WTC11 (cell line): ENCODE measurements at regions not wholly inside any gene's neighbourhood (a gene's known extent, or its start where the extent isn't known, plus 50 kb on each side); places are given as distances from the start of the nearest gene placed in this dataset.

ENCODE experiments used
- ATAC-seq: fragments of 200-7000 bp; cut with Tn5 transposase; 2 replicates; pipeline ENCODE4 v1.10.0; 2021; ENCODE audit warnings: mild to moderate bottlenecking, moderate library complexity
- CTCF ChIA-PET: fragments of 300-600 bp; sonication (Branson Sonifier 250); formaldehyde crosslinking; loops from one replicate; lab custom pipeline; 2021; ENCODE audit warnings: antibody characterized with exemption; lab: Charles Lee
- POLR2A ChIA-PET: fragments of 350-600 bp; sonication (Branson Sonifier 250); formaldehyde crosslinking; loops from one replicate; lab custom pipeline; 2021; ENCODE audit warnings: antibody characterized with exemption; lab: Charles Lee
- DNase-seq: peaks from one replicate; pipeline ENCODE4 v3.0.0; 2021; ENCODE audit warnings: low spot score
- H3K27ac Mint-ChIP-seq: 2 replicates; pipeline ENCODE4 v1.8.0; 2021; ENCODE audit warnings: mixed read lengths
- H3K27me3 Mint-ChIP-seq: 2 replicates; pipeline ENCODE4 v1.8.0; 2021; ENCODE audit warnings: low read depth, mild to moderate bottlenecking, moderate library complexity, mixed read lengths
- H3K36me3 Mint-ChIP-seq: 2 replicates; pipeline ENCODE4 v1.8.0; 2021; ENCODE audit warnings: mixed read lengths
- H3K4me1 Mint-ChIP-seq: 2 replicates; pipeline ENCODE4 v1.8.0; 2022; ENCODE audit warnings: mixed read lengths
- H3K4me3 Mint-ChIP-seq: 2 replicates; pipeline ENCODE4 v1.8.0; 2021; ENCODE audit warnings: mild to moderate bottlenecking, moderate library complexity, mixed read lengths
- H3K9me3 Mint-ChIP-seq: 2 replicates; pipeline ENCODE4 v1.8.0; 2021; ENCODE audit warnings: mixed read lengths
- ATF1 ChIP-seq: sonication (generic); formaldehyde crosslinking; IDR thresholded peaks from 2 replicates; pipeline ENCODE4 v1.8.1; 2023; ENCODE audit warnings: mild to moderate bottlenecking, moderate library complexity, missing genetic modification reagents
- ATF6 ChIP-seq: sonication (generic); formaldehyde crosslinking; IDR thresholded peaks from 2 replicates; pipeline ENCODE4 v1.8.1; 2023; ENCODE audit warnings: mild to moderate bottlenecking, missing genetic modification reagents
- CREB1 ChIP-seq: sonication (generic); formaldehyde crosslinking; IDR thresholded peaks from 2 replicates; pipeline ENCODE4 v1.8.0; 2023; ENCODE audit warnings: mild to moderate bottlenecking, missing genetic modification reagents
- CTCF ChIP-seq: fragments of 200-600 bp; IDR thresholded peaks from 2 replicates; pipeline ENCODE4 v1.8.0; 2022; ENCODE audit warnings: antibody characterized with exemption
- EMX1 ChIP-seq: fragments of 250-450 bp; sonication (Bioruptor Pico); IDR thresholded peaks from 2 replicates; pipeline ENCODE4 v1.8.0; 2021; ENCODE audit warnings: mild to moderate bottlenecking
- FOXJ3 ChIP-seq: sonication (generic); formaldehyde crosslinking; IDR thresholded peaks from 2 replicates; pipeline ENCODE4 v1.9.0; 2021; ENCODE audit warnings: missing genetic modification reagents, mild to moderate bottlenecking, borderline replicate concordance
- FOXK1 ChIP-seq: sonication (generic); formaldehyde crosslinking; IDR thresholded peaks from 2 replicates; pipeline ENCODE4 v1.8.0; 2022; ENCODE audit warnings: mild to moderate bottlenecking, moderate library complexity, missing genetic modification reagents
- FOXP1 ChIP-seq: sonication (generic); formaldehyde crosslinking; IDR thresholded peaks from 2 replicates; pipeline ENCODE4 v1.8.0; 2022; ENCODE audit warnings: missing genetic modification reagents, mild to moderate bottlenecking, moderate library complexity, borderline replicate concordance
- GABPB1 ChIP-seq: sonication (generic); formaldehyde crosslinking; IDR thresholded peaks from 2 replicates; pipeline ENCODE4 v1.8.1; 2023; ENCODE audit warnings: mild to moderate bottlenecking, missing genetic modification reagents
- GRHL2 ChIP-seq: fragments of 250-450 bp; sonication (Bioruptor Pico); IDR thresholded peaks from 2 replicates; pipeline ENCODE4 v1.8.0; 2022; ENCODE audit warnings: mild to moderate bottlenecking, moderate library complexity; ENCODE audit not compliant: insufficient replicate concordance, severe bottlenecking
- IRF1 ChIP-seq: sonication (generic); formaldehyde crosslinking; IDR thresholded peaks from 2 replicates; pipeline ENCODE4 v1.8.0; 2023; ENCODE audit warnings: missing genetic modification reagents
- IRF2 ChIP-seq: sonication (generic); formaldehyde crosslinking; IDR thresholded peaks from 2 replicates; pipeline ENCODE4 v1.8.0; 2022; ENCODE audit warnings: low read depth, missing genetic modification reagents, borderline replicate concordance
- JUN ChIP-seq: sonication (generic); formaldehyde crosslinking; IDR thresholded peaks from 2 replicates; pipeline ENCODE4 v1.8.0; 2023; ENCODE audit warnings: mild to moderate bottlenecking, missing genetic modification reagents
- NFYB ChIP-seq: sonication (generic); formaldehyde crosslinking; conservative IDR thresholded peaks from 2 replicates; pipeline ENCODE4 v1.8.0; 2022; ENCODE audit warnings: low read depth, missing genetic modification reagents
- NR1H2 ChIP-seq: sonication (generic); formaldehyde crosslinking; IDR thresholded peaks from 2 replicates; pipeline ENCODE4 v1.9.0; 2021; ENCODE audit warnings: mild to moderate bottlenecking, moderate library complexity, missing genetic modification reagents
- NR2C2 ChIP-seq: sonication (generic); formaldehyde crosslinking; IDR thresholded peaks from 2 replicates; pipeline ENCODE4 v1.8.0; 2022; ENCODE audit warnings: mild to moderate bottlenecking, missing genetic modification reagents
- SMAD4 ChIP-seq: sonication (generic); formaldehyde crosslinking; IDR thresholded peaks from 2 replicates; pipeline ENCODE4 v1.8.0; 2022; ENCODE audit warnings: mild to moderate bottlenecking, missing genetic modification reagents
- TP53 ChIP-seq: sonication (generic); formaldehyde crosslinking; IDR thresholded peaks from 2 replicates; pipeline ENCODE4 v1.8.1; 2023; ENCODE audit warnings: mild to moderate bottlenecking, missing genetic modification reagents
- ZBTB21 ChIP-seq: sonication (generic); formaldehyde crosslinking; IDR thresholded peaks from 2 replicates; pipeline ENCODE4 v1.8.1; 2023; ENCODE audit warnings: mild to moderate bottlenecking, missing genetic modification reagents, borderline replicate concordance
- ZNF232 ChIP-seq: sonication (generic); formaldehyde crosslinking; IDR thresholded peaks from 2 replicates; pipeline ENCODE4 v1.8.0; 2022; ENCODE audit warnings: mild to moderate bottlenecking, missing genetic modification reagents
- ZNF317 ChIP-seq: sonication (generic); formaldehyde crosslinking; IDR thresholded peaks from 2 replicates; pipeline ENCODE4 v1.8.1; 2023; ENCODE audit warnings: low read depth, mild to moderate bottlenecking, moderate library complexity, missing genetic modification reagents, borderline replicate concordance
- ZNF416 ChIP-seq: fragments of 250-450 bp; sonication (Bioruptor Pico); IDR thresholded peaks from 2 replicates; pipeline ENCODE4 v1.9.0; 2021; ENCODE audit warnings: mild to moderate bottlenecking, inconsistent platforms
- ZNF423 ChIP-seq: fragments of 250-450 bp; sonication (Bioruptor Pico); IDR thresholded peaks from 2 replicates; pipeline ENCODE4 v2.1.2; 2022; ENCODE audit warnings: mild to moderate bottlenecking, moderate library complexity
- TF ChIP-seq, protein P1 (sequence below): sonication (generic); formaldehyde crosslinking; IDR thresholded peaks from 2 replicates; pipeline ENCODE4 v1.8.0; 2023; ENCODE audit warnings: mild to moderate bottlenecking, missing genetic modification reagents
- TF ChIP-seq, protein P2 (sequence below): sonication (generic); formaldehyde crosslinking; IDR thresholded peaks from 2 replicates; pipeline ENCODE4 v1.8.0; 2022; ENCODE audit warnings: mild to moderate bottlenecking, missing genetic modification reagents

DNA sequence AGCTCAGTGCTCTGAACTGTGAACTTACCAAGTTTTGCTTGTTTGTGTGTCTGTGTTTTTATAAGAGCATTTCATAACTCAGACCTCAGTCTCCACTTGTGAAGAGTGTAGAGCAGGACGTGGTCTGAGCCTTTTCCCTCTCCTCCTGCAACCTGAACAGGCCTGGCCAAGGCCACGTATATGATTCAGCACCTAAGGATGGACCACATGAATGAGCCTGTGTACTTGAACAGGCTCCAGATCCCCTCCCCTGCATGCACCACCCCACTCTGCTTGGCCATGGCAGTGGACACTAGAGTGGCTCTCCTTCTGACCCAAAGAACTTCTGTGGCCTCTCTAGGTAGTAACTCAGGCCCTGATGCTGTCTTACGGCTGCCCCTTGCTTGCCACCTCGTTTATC is 125.9 kb upstream of the FSTL4 start:
- no peak overlapping the region for H3K4me3 Mint-ChIP-seq
- H3K27me3 Mint-ChIP-seq = no peaks in the 10 kb centered on the region; the same call in 1 of the 2 replicates
- ChIA-PET CTCF (no interaction called here), POLR2A (no interaction called here)
- no peak for DNase-seq
- TF ChIP-seq ZNF317 (CRISPR knock-in tag) (no peak), ZNF232 (no peak), NR1H2 (CRISPR knock-in tag) (no peak)
- no peaks in the 10 kb centered on the region for H3K4me1 Mint-ChIP-seq
- no peaks in the 10 kb centered on the region for H3K36me3 Mint-ChIP-seq
- no peak for ATAC-seq
- peaks cover 12% of the 10 kb centered on the region for H3K9me3 Mint-ChIP-seq
- H3K27ac Mint-ChIP-seq = no peak overlapping the region

DNA sequence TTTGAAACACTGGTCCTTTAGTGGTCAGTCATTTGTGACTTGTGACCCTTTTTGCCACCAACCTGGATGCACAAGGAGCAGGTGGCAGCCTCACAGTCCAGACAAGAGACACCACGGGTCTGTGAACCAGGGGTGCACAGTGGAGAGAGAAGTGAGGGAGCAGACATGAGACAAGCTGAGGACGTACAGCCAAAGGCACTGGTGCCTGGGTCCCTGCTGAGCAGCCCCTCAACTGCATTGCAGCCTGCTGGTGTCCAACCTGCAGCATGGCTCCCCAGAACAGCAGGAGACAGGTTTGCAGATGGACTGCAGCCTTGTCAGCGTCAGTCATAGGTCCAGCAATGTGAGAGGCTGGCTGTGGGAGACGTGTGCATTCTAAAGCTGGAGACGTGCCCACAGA is 124.2 kb upstream of the FSTL4 start:
- Mint-ChIP-seq H3K27ac (no peak overlapping the region), H3K4me1 (no peaks in the 10 kb centered on the region), H3K36me3 (no peaks in the 10 kb centered on the region)
- ATAC-seq (no peak), DNase-seq (no peak)
- TF ChIP-seq, protein P1, sequence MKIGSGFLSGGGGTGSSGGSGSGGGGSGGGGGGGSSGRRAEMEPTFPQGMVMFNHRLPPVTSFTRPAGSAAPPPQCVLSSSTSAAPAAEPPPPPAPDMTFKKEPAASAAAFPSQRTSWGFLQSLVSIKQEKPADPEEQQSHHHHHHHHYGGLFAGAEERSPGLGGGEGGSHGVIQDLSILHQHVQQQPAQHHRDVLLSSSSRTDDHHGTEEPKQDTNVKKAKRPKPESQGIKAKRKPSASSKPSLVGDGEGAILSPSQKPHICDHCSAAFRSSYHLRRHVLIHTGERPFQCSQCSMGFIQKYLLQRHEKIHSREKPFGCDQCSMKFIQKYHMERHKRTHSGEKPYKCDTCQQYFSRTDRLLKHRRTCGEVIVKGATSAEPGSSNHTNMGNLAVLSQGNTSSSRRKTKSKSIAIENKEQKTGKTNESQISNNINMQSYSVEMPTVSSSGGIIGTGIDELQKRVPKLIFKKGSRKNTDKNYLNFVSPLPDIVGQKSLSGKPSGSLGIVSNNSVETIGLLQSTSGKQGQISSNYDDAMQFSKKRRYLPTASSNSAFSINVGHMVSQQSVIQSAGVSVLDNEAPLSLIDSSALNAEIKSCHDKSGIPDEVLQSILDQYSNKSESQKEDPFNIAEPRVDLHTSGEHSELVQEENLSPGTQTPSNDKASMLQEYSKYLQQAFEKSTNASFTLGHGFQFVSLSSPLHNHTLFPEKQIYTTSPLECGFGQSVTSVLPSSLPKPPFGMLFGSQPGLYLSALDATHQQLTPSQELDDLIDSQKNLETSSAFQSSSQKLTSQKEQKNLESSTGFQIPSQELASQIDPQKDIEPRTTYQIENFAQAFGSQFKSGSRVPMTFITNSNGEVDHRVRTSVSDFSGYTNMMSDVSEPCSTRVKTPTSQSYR (CRISPR knock-in tag) = no peak
- no peak for TF ChIP-seq IRF1 (CRISPR knock-in tag)
- TF ChIP-seq ZNF423 = no peak
- TF ChIP-seq TP53 (CRISPR knock-in tag) = no peak
- no peak for TF ChIP-seq FOXK1 (CRISPR knock-in tag)
- TF ChIP-seq, all 79 proteins: peak for 0
- Mint-ChIP-seq H3K27me3 (no peaks in the 10 kb centered on the region; the same call in 1 of the 2 replicates), H3K9me3 (peaks cover 16% of the 10 kb centered on the region), H3K4me3 (no peak overlapping the region)
- ChIA-PET CTCF (no interaction called here), POLR2A (no interaction called here)

- ChIA-PET CTCF (no interaction called here), POLR2A (no interaction called here)
- no peak for TF ChIP-seq ATF6 (CRISPR knock-in tag)
- no peak for TF ChIP-seq EMX1
- no peak for TF ChIP-seq JUN
- no peak for TF ChIP-seq SMAD4 (CRISPR knock-in tag)
- TF ChIP-seq FOXJ3 (CRISPR knock-in tag) = no peak
- TF ChIP-seq GABPB1 (CRISPR knock-in tag) = no peak
- TF ChIP-seq ZNF416 = no peak
- TF ChIP-seq GRHL2 (CRISPR knock-in tag) = no peak
- no peak for TF ChIP-seq CTCF
- TF ChIP-seq NFYB (CRISPR knock-in tag) = no peak
- TF ChIP-seq ZBTB21 (CRISPR knock-in tag) = no peak
- TF ChIP-seq ZNF317 (CRISPR knock-in tag) = no peak
- TF ChIP-seq ATF1 = no peak
- no peak for TF ChIP-seq IRF1 (CRISPR knock-in tag)
- TF ChIP-seq CREB1 (CRISPR knock-in tag) = no peak
- no peak for TF ChIP-seq NR2C2 (CRISPR knock-in tag)
- no peak for TF ChIP-seq IRF2
- TF ChIP-seq, protein P2, sequence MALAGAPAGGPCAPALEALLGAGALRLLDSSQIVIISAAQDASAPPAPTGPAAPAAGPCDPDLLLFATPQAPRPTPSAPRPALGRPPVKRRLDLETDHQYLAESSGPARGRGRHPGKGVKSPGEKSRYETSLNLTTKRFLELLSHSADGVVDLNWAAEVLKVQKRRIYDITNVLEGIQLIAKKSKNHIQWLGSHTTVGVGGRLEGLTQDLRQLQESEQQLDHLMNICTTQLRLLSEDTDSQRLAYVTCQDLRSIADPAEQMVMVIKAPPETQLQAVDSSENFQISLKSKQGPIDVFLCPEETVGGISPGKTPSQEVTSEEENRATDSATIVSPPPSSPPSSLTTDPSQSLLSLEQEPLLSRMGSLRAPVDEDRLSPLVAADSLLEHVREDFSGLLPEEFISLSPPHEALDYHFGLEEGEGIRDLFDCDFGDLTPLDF (CRISPR knock-in tag) = no peak
- no peak for TF ChIP-seq FOXP1 (CRISPR knock-in tag)
- Mint-ChIP-seq H3K4me1 (no peaks in the 10 kb centered on the region), H3K9me3 (peaks cover 24% of the 10 kb centered on the region), H3K27me3 (no peaks in the 10 kb centered on the region; the same call in 1 of the 2 replicates), H3K36me3 (no peaks in the 10 kb centered on the region), H3K4me3 (no peak overlapping the region), H3K27ac (no peak overlapping the region)
- no peak for DNase-seq
- ATAC-seq = no peak
These were observed 123.0 kb upstream of the FSTL4 start for GRCh38 chr5:133735346-133735745.
